Right lobe of liver (tissue), 6 donors: ENCODE measurements at regions not wholly inside any gene's neighbourhood (a gene's known extent, or its start where the extent isn't known, plus 50 kb on each side); places are given as distances from the start of the nearest gene placed in this dataset.

ENCODE experiments used
- ATAC-seq, 4 donors: fragments of 200-7000 bp; cut with Tn5 transposase; one replicate each; pipeline ENCODE4 v1.9.1; 2020; ENCODE audit warnings: mild to moderate bottlenecking in 4 of 4, moderate library complexity in 4 of 4
- DNase-seq, 3 donors: peaks; one replicate each; pipeline ENCODE4 v3.0.0-alpha.2; 2020
- H3K27ac ChIP-seq, 3 donors: fragments of 200-600 bp; one replicate each; pipeline ENCODE4 v1.8.0; 2022
- H3K27me3 ChIP-seq, 2 donors: fragments of 200-600 bp; one replicate each; pipeline ENCODE4 v1.8.0; 2022
- H3K36me3 ChIP-seq, 4 donors: fragments of 200-600 bp; sonication (generic) in 1 of 4; one replicate each; pipeline versions ENCODE4 v1.5.1 to v1.8.0; 2017 to 2022; ENCODE audit warnings: control low read depth in 1 of 4
- H3K4me1 ChIP-seq, 4 donors: fragments of 200-600 bp; sonication (generic) in 1 of 4; one replicate each; pipeline versions ENCODE4 v1.5.1 to v1.8.0; 2017 to 2022; ENCODE audit warnings: control low read depth in 1 of 4
- H3K4me3 ChIP-seq, 3 donors: fragments of 200-600 bp; one replicate each; pipeline ENCODE4 v1.8.0; 2022
- H3K9me3 ChIP-seq, 4 donors: fragments of 200-600 bp; sonication (generic) in 1 of 4; one replicate each; pipeline versions ENCODE4 v1.5.1 to v1.8.0; 2017 to 2022; ENCODE audit warnings: control low read depth in 1 of 4
- POLR2A ChIP-seq: fragments of 450-650 bp; IDR thresholded peaks from one replicate; pipeline ENCODE4 v1.6.1; 2017; ENCODE audit warnings: antibody characterized with exemption, mild to moderate bottlenecking
- WGBS: methylation state at CpG from one replicate; pipeline ENCODE4 v1.1.6; 2018; ENCODE audit warnings: low coverage, low lambda C conversion rate; ENCODE audit not compliant: insufficient coverage; ENCODE audit errors: missing lambda C conversion rate; 5-methylcytosine and 5-hydroxymethylcytosine counted together
- intact Hi-C, 2 donors: fragments of 100-400 bp; cut with DNase I; formaldehyde crosslinking; loops; one replicate each; pipeline versions ENCODE4 v1.11.2 to v1.14.1; 2022
- TF ChIP-seq, protein P1 (sequence below), 4 donors: fragments of 200-600 bp in 3 of 4; fragments of 450-650 bp in 1 of 4; IDR thresholded peaks; one replicate each; pipeline versions ENCODE4 v1.5.1 to v1.8.0; 2016 to 2022; ENCODE audit warnings: antibody characterized with exemption in 4 of 4, mild to moderate bottlenecking in 2 of 4
- donor health status: DM: no; HTN: yes; CAD: no.
- donor health status: DM: no; HTN: no; CAD: no.
- donor health status: DM: no; HTN: no; CAD: no.
- donor health status: DM: no; HTN: yes; CAD: no.
- donor health status: DM: no; HTN: yes; CAD: no.

- no peak overlapping the region for H3K27ac ChIP-seq
- DNase-seq, result peak in 1 of 3 donors; percentile 16
- H3K27me3 ChIP-seq, result no peaks in the 10 kb centered on the region
- ATAC-seq, result peak in 1 of 4 donors; percentile 8
- intact Hi-C loops, result no loop called here
- whole genome bisulfite sequencing, result 71% methylated on average over 6 of the region's 45 CpGs
- TF ChIP-seq, protein P1, sequence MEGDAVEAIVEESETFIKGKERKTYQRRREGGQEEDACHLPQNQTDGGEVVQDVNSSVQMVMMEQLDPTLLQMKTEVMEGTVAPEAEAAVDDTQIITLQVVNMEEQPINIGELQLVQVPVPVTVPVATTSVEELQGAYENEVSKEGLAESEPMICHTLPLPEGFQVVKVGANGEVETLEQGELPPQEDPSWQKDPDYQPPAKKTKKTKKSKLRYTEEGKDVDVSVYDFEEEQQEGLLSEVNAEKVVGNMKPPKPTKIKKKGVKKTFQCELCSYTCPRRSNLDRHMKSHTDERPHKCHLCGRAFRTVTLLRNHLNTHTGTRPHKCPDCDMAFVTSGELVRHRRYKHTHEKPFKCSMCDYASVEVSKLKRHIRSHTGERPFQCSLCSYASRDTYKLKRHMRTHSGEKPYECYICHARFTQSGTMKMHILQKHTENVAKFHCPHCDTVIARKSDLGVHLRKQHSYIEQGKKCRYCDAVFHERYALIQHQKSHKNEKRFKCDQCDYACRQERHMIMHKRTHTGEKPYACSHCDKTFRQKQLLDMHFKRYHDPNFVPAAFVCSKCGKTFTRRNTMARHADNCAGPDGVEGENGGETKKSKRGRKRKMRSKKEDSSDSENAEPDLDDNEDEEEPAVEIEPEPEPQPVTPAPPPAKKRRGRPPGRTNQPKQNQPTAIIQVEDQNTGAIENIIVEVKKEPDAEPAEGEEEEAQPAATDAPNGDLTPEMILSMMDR (IDR thresholded peaks at IDR 0.05), result no peak
- TF ChIP-seq POLR2A, result no peak
- no peaks in the 10 kb centered on the region for H3K36me3 ChIP-seq
- H3K4me3 ChIP-seq, result no peak overlapping the region
- no peaks in the 10 kb centered on the region for H3K4me1 ChIP-seq
- H3K9me3 ChIP-seq, result no peaks in the 10 kb centered on the region
These were observed 52.5 kb upstream of the CTDP1 start for GRCh38 chr18:79626905-79627749.

GRCh38 chr18:79627750-79628294 lies 51.8 kb upstream of the CTDP1 start:
- intact Hi-C loops, result no loop called here
- no peak overlapping the region for H3K27ac ChIP-seq
- TF ChIP-seq POLR2A, result no peak
- TF ChIP-seq, protein P1 (IDR thresholded peaks at IDR 0.05), result no peak
- no peaks in the 10 kb centered on the region for H3K4me1 ChIP-seq
- no peaks in the 10 kb centered on the region for H3K36me3 ChIP-seq
- no peak overlapping the region for H3K4me3 ChIP-seq
- WGBS, result 57% methylated on average over 15 of the region's 19 CpGs
- ATAC-seq, result no peak
- no peaks in the 10 kb centered on the region for H3K9me3 ChIP-seq
- H3K27me3 ChIP-seq, result no peaks in the 10 kb centered on the region
- no peak for DNase-seq

GRCh38 chr18:79628416-79629248 lies 51.0 kb upstream of the CTDP1 start:
- no peak for TF ChIP-seq POLR2A
- TF ChIP-seq, protein P1 (IDR thresholded peaks at IDR 0.05), result no peak
- H3K27me3 ChIP-seq, result no peaks in the 10 kb centered on the region
- no peak overlapping the region for H3K4me3 ChIP-seq
- DNase-seq (no peak), ATAC-seq (no peak)
- 62% methylated on average over 17 of the region's 31 CpGs for WGBS
- no peak overlapping the region for H3K27ac ChIP-seq
- H3K9me3 ChIP-seq, result no peaks in the 10 kb centered on the region
- H3K36me3 ChIP-seq, result no peaks in the 10 kb centered on the region
- intact Hi-C loops, result no loop called here
- H3K4me1 ChIP-seq, result no peaks in the 10 kb centered on the region

- TF ChIP-seq, protein P1 (IDR thresholded peaks at IDR 0.05), result no peak
- 88% methylated on average over 5 of the region's 10 CpGs for WGBS
- Histone ChIP-seq H3K4me3 (no peak overlapping the region), H3K27me3 (no peaks in the 10 kb centered on the region), H3K4me1 (no peaks in the 10 kb centered on the region), H3K36me3 (no peaks in the 10 kb centered on the region), H3K9me3 (no peaks in the 10 kb centered on the region), H3K27ac (no peak overlapping the region)
- no peak for DNase-seq
- ATAC-seq, result no peak
- intact Hi-C loops, result no loop called here
These were observed 50.4 kb upstream of the CTDP1 start for GRCh38 chr18:79629249-79629558.
